ENCODE measurements at regions not wholly inside any gene's neighbourhood (a gene's known extent, or its start where the extent isn't known, plus 50 kb on each side); places are given as distances from the start of the nearest gene placed in this dataset.

DNA sequence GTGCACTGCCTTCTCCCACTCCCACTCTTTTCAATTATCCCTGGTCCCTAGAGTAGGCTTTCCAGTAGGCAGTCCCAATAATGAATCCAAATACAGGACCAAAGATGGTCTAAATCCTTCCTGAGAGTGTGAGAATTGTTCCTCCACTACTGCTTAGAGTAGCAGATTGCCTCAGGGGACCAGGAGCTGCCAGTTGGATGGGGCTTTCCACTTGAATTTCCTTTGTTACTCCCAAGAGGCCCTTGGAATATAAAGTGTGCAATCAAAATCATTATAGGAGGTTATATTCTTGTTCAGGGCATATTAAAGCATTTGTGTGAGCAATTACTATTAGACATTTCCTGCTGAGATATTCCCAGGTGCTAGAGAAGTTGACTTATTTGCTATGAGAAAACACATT lies 156.6 kb upstream of the TLL1 start:
- H3K27me3 ChIP-seq: no peaks in the 10 kb centered on the region
- no peak overlapping the region for H3K4me2 ChIP-seq
- no peak overlapping the region for H3K4me3 Mint-ChIP-seq

DNA sequence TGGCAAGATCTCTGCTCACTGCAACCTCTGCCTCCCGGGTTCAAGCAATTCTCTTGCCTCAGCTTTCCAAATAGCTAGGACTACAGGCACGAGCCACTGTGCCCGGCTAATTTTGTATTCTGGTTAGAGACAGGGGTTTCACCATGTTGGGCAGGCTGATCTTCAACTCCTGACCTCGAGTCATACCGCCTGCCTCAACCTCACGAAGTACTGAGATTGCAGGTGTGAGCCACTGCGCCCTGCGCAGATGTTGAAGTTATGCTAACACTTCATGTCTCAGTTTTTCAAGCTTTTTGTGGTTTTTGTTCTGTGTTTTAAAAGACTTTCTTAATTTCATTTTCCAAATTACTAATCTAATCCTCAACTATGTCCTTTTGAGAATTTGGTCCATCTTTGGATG lies 154.4 kb upstream of the TLL1 start:
- H3K27ac Mint-ChIP-seq: no peak overlapping the region
- TF ChIP-seq, protein P1, sequence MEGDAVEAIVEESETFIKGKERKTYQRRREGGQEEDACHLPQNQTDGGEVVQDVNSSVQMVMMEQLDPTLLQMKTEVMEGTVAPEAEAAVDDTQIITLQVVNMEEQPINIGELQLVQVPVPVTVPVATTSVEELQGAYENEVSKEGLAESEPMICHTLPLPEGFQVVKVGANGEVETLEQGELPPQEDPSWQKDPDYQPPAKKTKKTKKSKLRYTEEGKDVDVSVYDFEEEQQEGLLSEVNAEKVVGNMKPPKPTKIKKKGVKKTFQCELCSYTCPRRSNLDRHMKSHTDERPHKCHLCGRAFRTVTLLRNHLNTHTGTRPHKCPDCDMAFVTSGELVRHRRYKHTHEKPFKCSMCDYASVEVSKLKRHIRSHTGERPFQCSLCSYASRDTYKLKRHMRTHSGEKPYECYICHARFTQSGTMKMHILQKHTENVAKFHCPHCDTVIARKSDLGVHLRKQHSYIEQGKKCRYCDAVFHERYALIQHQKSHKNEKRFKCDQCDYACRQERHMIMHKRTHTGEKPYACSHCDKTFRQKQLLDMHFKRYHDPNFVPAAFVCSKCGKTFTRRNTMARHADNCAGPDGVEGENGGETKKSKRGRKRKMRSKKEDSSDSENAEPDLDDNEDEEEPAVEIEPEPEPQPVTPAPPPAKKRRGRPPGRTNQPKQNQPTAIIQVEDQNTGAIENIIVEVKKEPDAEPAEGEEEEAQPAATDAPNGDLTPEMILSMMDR (IDR thresholded peaks at IDR 0.05): no peak
- no peak for TF ChIP-seq EZH2phosphoT487 (IDR thresholded peaks at IDR 0.05)
- H3K36me3 Mint-ChIP-seq: no peaks in the 10 kb centered on the region
- H3K27me3 ChIP-seq: no peaks in the 10 kb centered on the region
- H3F3A ChIP-seq (ENCODE audit: low read depth): no peaks in the 10 kb centered on the region
- no peak for DNase-seq (ENCODE audit: low spot score)
- H3K9ac ChIP-seq: no peak overlapping the region
- peaks cover 3% of the 10 kb centered on the region for H3K9me3 Mint-ChIP-seq
- H3K79me2 ChIP-seq (ENCODE audit: low read depth): no peaks in the 10 kb centered on the region
- no peak overlapping the region for H2AFZ ChIP-seq (replicated peaks)
- no peaks in the 10 kb centered on the region for H4K20me1 ChIP-seq (ENCODE audit: low read depth)
- no peak overlapping the region for H3K27ac ChIP-seq
- H3K9me3 ChIP-seq (ENCODE audit: low read depth): no peaks in the 10 kb centered on the region
- no peak overlapping the region for H3K4me3 Mint-ChIP-seq
- no peaks in the 10 kb centered on the region for H3K27me3 Mint-ChIP-seq (ENCODE audit: insufficient read depth, low read depth)
- H3K4me2 ChIP-seq: no peak overlapping the region
- H3K4me1 ChIP-seq: peaks cover 4% of the 10 kb centered on the region
- H3K4me3 ChIP-seq: no peak overlapping the region
- peaks cover 9% of the 10 kb centered on the region for H3K4me1 Mint-ChIP-seq
- no peaks in the 10 kb centered on the region for H3K36me3 ChIP-seq

More for the DNA sequence above, 156.6 kb upstream of the TLL1 start:
- Mint-ChIP-seq H3K27me3 (ENCODE audit: insufficient read depth, low read depth) (no peaks in the 10 kb centered on the region), H3K36me3 (no peaks in the 10 kb centered on the region), H3K27ac (no peak overlapping the region), H3K9me3 (peaks cover 3% of the 10 kb centered on the region), H3K4me1 (no peaks in the 10 kb centered on the region)
- Histone ChIP-seq H3K27ac (no peak overlapping the region), H2AFZ (replicated peaks) (no peak overlapping the region), H3K4me1 (peaks cover 4% of the 10 kb centered on the region), H4K20me1 (ENCODE audit: low read depth) (no peaks in the 10 kb centered on the region), H3F3A (ENCODE audit: low read depth) (no peaks in the 10 kb centered on the region), H3K79me2 (ENCODE audit: low read depth) (no peaks in the 10 kb centered on the region), H3K36me3 (no peaks in the 10 kb centered on the region), H3K9me3 (ENCODE audit: low read depth) (no peaks in the 10 kb centered on the region), H3K9ac (no peak overlapping the region), H3K4me3 (no peak overlapping the region)
- DNase-seq (ENCODE audit: low spot score): no peak
- TF ChIP-seq, protein P1 (IDR thresholded peaks at IDR 0.05): no peak
- TF ChIP-seq EZH2phosphoT487 (IDR thresholded peaks at IDR 0.05) (no peak), EZH2 (IDR thresholded peaks at IDR 0.05) (no peak)

DNA sequence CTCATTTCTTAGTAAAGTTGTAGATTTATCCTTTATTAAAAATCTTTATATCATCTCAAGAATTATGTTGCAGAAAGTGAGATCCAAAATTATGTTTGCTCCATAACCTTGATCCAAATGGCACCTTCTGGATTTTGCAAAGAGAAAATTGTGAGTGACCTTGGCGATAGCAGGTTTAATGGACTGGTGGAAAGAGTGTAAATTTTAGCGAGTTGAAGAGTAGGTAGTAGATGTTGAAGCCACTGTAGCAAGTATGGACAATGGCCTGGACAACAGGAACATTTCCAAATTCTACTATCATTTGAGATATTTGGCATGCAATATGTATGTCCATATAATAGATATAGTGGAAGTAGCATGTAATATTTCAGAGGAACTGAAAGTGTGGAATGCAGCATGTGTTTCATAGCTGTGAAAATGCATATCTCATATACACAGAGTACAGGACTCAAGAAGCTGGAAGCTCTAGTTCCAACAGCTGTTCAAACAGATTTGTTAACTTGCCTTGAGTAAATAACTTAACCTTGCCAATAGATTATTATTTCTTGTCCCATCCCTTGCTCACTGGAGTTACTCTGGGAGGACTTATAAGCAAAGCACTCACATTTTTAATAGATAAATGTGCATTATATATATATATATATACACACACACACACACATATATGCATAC lies 152.5 kb upstream of the TLL1 start:
- Histone ChIP-seq H3K79me2 (ENCODE audit: low read depth) (no peaks in the 10 kb centered on the region), H3F3A (ENCODE audit: low read depth) (no peaks in the 10 kb centered on the region), H3K27ac (no peak overlapping the region), H3K9me3 (ENCODE audit: low read depth) (no peaks in the 10 kb centered on the region), H3K27me3 (no peaks in the 10 kb centered on the region), H3K4me3 (no peak overlapping the region), H3K9ac (no peak overlapping the region), H3K4me1 (peaks cover 4% of the 10 kb centered on the region), H4K20me1 (ENCODE audit: low read depth) (no peaks in the 10 kb centered on the region), H3K4me2 (no peak overlapping the region), H3K36me3 (no peaks in the 10 kb centered on the region), H2AFZ (replicated peaks) (no peak overlapping the region)
- DNase-seq (ENCODE audit: low spot score): no peak
- Mint-ChIP-seq H3K36me3 (no peaks in the 10 kb centered on the region), H3K27me3 (ENCODE audit: insufficient read depth, low read depth) (no peaks in the 10 kb centered on the region), H3K27ac (no peak overlapping the region), H3K4me1 (peaks cover 12% of the 10 kb centered on the region), H3K9me3 (peaks cover 5% of the 10 kb centered on the region), H3K4me3 (no peak overlapping the region)
- no peak for TF ChIP-seq EZH2phosphoT487 (IDR thresholded peaks at IDR 0.05)
- TF ChIP-seq, protein P1 (IDR thresholded peaks at IDR 0.05): no peak
- no peak for TF ChIP-seq EZH2 (IDR thresholded peaks at IDR 0.05)
